A549 (cell line): ENCODE measurements at regions not wholly inside any gene's neighbourhood (a gene's known extent, or its start where the extent isn't known, plus 50 kb on each side); places are given as distances from the start of the nearest gene placed in this dataset.

ENCODE experiments used
- BHLHE40 ChIP-seq: IDR thresholded peaks from 2 replicates; pipeline ENCODE4 v1.6.1; 2012; ENCODE audit warnings: low read depth, low read length, inconsistent platforms
- CBX8 ChIP-seq: fragments of 200-600 bp; sonication (generic); IDR thresholded peaks from 2 replicates; pipeline ENCODE4 v1.6.1; 2016
- CHD2 ChIP-seq: fragments of 150-350 bp; IDR thresholded peaks from 2 replicates; pipeline ENCODE4 v1.6.1; 2014; ENCODE audit warnings: low read length; ENCODE audit not compliant: partially characterized antibody
- CHD4 ChIP-seq: fragments of 200-600 bp; sonication (generic); IDR thresholded peaks from 2 replicates; pipeline ENCODE4 v1.6.1; 2016; ENCODE audit warnings: antibody characterized with exemption, mild to moderate bottlenecking, borderline replicate concordance
- CTCF ChIP-seq: fragments of >200 bp; sonication (Bioruptor Twin); formaldehyde crosslinking; IDR thresholded peaks from 3 replicates; pipeline ENCODE4 v1.5.1; 2016
- JUN ChIP-seq, 2 experiments: fragments of >200 bp; sonication (Bioruptor Twin); formaldehyde crosslinking; IDR thresholded peaks; 2 replicates in 1 of 2; 3 replicates in 1 of 2; pipeline ENCODE4 v1.6.1; 2016 to 2017
- MAFK ChIP-seq: fragments of 450-650 bp; IDR thresholded peaks from 2 replicates; pipeline ENCODE4 v1.6.1; 2014; ENCODE audit not compliant: partially characterized antibody
- MYC ChIP-seq: IDR thresholded peaks from 2 replicates; pipeline ENCODE4 v1.6.1; 2012; ENCODE audit warnings: mild to moderate bottlenecking, inconsistent platforms, low read length, improper control_type of control experiment, borderline replicate concordance
- POLR2A ChIP-seq: IDR thresholded peaks from 2 replicates; pipeline ENCODE4 v1.6.1; 2012; ENCODE audit warnings: mild to moderate bottlenecking, low read length
- RFX5 ChIP-seq: fragments of 450-650 bp; IDR thresholded peaks from 2 replicates; pipeline ENCODE4 v1.7.1; 2014; ENCODE audit warnings: antibody characterized with exemption, mild to moderate bottlenecking, moderate library complexity
- RNF2 ChIP-seq: fragments of 200-600 bp; sonication (generic); IDR thresholded peaks from 2 replicates; pipeline ENCODE4 v1.6.1; 2016; ENCODE audit warnings: low read depth, mild to moderate bottlenecking, antibody characterized with exemption, moderate library complexity, borderline replicate concordance

DNA sequence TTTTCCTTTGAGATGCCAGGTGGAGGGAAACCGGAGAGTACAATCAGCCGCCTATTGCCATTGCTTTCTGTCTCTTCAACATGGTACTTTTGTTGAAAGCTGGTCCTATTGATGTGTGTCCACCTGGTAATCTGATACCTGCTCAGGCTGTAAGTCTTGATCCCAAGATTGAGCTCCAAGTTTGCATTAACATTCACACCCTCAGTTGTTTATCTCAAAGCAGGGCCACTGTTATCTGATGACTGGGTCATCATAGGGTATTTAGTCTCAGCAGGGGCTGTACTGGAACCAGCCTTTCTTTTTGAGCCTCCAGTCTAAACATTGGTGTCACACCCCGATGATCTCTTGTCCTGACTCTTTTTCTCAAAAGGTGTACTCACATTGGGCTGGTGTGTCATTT lies 370.3 kb upstream of the TOM1L1 start:
- TF ChIP-seq CTCF (no peak), RNF2 (no peak), CBX8 (no peak), CHD2 (no peak), POLR2A (no peak), MYC (no peak), RFX5 (no peak), JUN (IDR thresholded peaks at IDR 0.05) (no peak), CHD4 (no peak), BHLHE40 (no peak), MAFK (no peak)
